ENCODE measurements at regions not wholly inside any gene's neighbourhood (a gene's known extent, or its start where the extent isn't known, plus 50 kb on each side); places are given as distances from the start of the nearest gene placed in this dataset.

DNA sequence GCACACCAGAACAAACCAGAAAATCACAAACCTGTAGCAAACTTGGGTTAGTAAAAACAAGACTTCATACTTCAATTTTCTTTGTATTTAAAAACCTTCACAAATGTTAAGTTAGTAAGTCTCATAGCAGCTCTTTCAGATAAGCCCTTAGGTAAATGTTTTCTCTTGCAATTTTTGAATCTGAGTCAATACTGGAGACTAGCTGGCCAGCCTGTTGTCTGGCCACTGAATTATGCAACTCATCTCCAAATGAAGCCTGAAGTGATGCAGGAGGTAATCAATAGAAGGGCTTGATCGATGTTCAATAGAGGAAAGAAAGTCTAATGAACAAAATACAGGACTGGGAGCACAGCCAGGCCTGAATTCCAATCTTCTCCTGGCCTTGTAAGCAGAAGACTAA is 465.2 kb downstream of the LRIG3 start:
- no peaks in the 10 kb centered on the region for H3K4me1 ChIP-seq (ENCODE audit: control insufficient read depth in 4 of 4, insufficient read depth in 4 of 4, low read length in 3 of 4)
- TF ChIP-seq GABPA (IDR thresholded peaks at IDR 0.05 in 1 of 2, conservative IDR thresholded peaks at IDR 0.05 in 1 of 2) (no peak), TAF1 (conservative IDR thresholded peaks at IDR 0.05) (no peak), FOXA2 (IDR thresholded peaks at IDR 0.05) (no peak), YY1 (IDR thresholded peaks at IDR 0.05) (no peak)
- TF ChIP-seq, protein P1, sequence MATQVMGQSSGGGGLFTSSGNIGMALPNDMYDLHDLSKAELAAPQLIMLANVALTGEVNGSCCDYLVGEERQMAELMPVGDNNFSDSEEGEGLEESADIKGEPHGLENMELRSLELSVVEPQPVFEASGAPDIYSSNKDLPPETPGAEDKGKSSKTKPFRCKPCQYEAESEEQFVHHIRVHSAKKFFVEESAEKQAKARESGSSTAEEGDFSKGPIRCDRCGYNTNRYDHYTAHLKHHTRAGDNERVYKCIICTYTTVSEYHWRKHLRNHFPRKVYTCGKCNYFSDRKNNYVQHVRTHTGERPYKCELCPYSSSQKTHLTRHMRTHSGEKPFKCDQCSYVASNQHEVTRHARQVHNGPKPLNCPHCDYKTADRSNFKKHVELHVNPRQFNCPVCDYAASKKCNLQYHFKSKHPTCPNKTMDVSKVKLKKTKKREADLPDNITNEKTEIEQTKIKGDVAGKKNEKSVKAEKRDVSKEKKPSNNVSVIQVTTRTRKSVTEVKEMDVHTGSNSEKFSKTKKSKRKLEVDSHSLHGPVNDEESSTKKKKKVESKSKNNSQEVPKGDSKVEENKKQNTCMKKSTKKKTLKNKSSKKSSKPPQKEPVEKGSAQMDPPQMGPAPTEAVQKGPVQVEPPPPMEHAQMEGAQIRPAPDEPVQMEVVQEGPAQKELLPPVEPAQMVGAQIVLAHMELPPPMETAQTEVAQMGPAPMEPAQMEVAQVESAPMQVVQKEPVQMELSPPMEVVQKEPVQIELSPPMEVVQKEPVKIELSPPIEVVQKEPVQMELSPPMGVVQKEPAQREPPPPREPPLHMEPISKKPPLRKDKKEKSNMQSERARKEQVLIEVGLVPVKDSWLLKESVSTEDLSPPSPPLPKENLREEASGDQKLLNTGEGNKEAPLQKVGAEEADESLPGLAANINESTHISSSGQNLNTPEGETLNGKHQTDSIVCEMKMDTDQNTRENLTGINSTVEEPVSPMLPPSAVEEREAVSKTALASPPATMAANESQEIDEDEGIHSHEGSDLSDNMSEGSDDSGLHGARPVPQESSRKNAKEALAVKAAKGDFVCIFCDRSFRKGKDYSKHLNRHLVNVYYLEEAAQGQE (IDR thresholded peaks at IDR 0.05) = no peak
- DNase-seq (ENCODE audit: low spot score) = no peak
- H3K27me3 ChIP-seq (ENCODE audit: control insufficient read depth in 4 of 4, insufficient read depth in 4 of 4, low read length in 3 of 4) = no peaks in the 10 kb centered on the region
- no peak overlapping the region for H3K4me3 ChIP-seq (ENCODE audit: low read depth in 1 of 3, low read length in 3 of 3)
- H3K27ac ChIP-seq (ENCODE audit: low read depth in 1 of 2, low read length in 2 of 2) = no peak overlapping the region
- no peaks in the 10 kb centered on the region for H3K36me3 ChIP-seq (ENCODE audit: control insufficient read depth in 4 of 4, insufficient read depth in 3 of 4, low read depth in 1 of 4, low read length in 3 of 4)
- no peak overlapping the region for H3K9ac ChIP-seq (ENCODE audit: low read depth in 1 of 2, low read length in 2 of 2)
- no peaks in the 10 kb centered on the region for H3K9me3 ChIP-seq (ENCODE audit: control insufficient read depth in 4 of 4, low read length in 3 of 4)
- WGBS = 25% methylated on average over 1 of the region's 1 CpG

DNA sequence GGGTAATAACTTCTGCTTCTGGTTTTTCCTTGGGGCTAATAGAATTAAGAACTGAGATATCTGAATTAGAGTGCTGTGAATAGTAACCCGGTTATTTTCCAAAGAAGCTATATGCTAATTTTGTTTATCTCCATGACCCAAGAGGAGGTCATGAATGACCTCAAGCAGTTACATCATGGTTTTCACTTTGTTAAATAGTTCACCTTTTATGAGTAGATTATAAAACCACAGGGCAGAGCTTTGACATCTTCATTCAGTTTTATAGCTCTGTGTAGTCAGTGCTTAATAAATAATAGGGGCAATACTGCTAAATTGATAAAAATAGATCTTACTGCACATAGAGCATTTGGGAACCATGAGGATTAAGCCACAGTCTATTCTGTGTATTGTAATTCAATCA is 462.2 kb downstream of the LRIG3 start:
- Histone ChIP-seq H3K9ac (ENCODE audit: low read depth in 1 of 2, low read length in 2 of 2) (no peak overlapping the region), H3K27ac (ENCODE audit: low read depth in 1 of 2, low read length in 2 of 2) (no peak overlapping the region), H3K4me1 (ENCODE audit: control insufficient read depth in 4 of 4, insufficient read depth in 4 of 4, low read length in 3 of 4) (no peaks in the 10 kb centered on the region), H3K9me3 (ENCODE audit: control insufficient read depth in 4 of 4, low read length in 3 of 4) (no peaks in the 10 kb centered on the region), H3K36me3 (ENCODE audit: control insufficient read depth in 4 of 4, insufficient read depth in 3 of 4, low read depth in 1 of 4, low read length in 3 of 4) (no peaks in the 10 kb centered on the region), H3K4me3 (ENCODE audit: low read depth in 1 of 3, low read length in 3 of 3) (no peak overlapping the region), H3K27me3 (ENCODE audit: control insufficient read depth in 4 of 4, insufficient read depth in 4 of 4, low read length in 3 of 4) (no peaks in the 10 kb centered on the region)
- TF ChIP-seq RXRA (IDR thresholded peaks at IDR 0.05) = no peak
- no peak for TF ChIP-seq YY1 (IDR thresholded peaks at IDR 0.05)
- TF ChIP-seq TAF1 (conservative IDR thresholded peaks at IDR 0.05) = no peak
- TF ChIP-seq FOXA1 (IDR thresholded peaks at IDR 0.05) = no peak
- no peak for TF ChIP-seq JUND (IDR thresholded peaks at IDR 0.05)
- TF ChIP-seq, protein P2, sequence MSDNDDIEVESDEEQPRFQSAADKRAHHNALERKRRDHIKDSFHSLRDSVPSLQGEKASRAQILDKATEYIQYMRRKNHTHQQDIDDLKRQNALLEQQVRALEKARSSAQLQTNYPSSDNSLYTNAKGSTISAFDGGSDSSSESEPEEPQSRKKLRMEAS (IDR thresholded peaks at IDR 0.05) = no peak
- TF ChIP-seq GABPA (IDR thresholded peaks at IDR 0.05 in 1 of 2, conservative IDR thresholded peaks at IDR 0.05 in 1 of 2) = no peak
- TF ChIP-seq, protein P3, sequence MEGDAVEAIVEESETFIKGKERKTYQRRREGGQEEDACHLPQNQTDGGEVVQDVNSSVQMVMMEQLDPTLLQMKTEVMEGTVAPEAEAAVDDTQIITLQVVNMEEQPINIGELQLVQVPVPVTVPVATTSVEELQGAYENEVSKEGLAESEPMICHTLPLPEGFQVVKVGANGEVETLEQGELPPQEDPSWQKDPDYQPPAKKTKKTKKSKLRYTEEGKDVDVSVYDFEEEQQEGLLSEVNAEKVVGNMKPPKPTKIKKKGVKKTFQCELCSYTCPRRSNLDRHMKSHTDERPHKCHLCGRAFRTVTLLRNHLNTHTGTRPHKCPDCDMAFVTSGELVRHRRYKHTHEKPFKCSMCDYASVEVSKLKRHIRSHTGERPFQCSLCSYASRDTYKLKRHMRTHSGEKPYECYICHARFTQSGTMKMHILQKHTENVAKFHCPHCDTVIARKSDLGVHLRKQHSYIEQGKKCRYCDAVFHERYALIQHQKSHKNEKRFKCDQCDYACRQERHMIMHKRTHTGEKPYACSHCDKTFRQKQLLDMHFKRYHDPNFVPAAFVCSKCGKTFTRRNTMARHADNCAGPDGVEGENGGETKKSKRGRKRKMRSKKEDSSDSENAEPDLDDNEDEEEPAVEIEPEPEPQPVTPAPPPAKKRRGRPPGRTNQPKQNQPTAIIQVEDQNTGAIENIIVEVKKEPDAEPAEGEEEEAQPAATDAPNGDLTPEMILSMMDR (IDR thresholded peaks at IDR 0.05; ENCODE audit: low read depth, low read length, missing input control) = no peak
- TF ChIP-seq, protein P4, sequence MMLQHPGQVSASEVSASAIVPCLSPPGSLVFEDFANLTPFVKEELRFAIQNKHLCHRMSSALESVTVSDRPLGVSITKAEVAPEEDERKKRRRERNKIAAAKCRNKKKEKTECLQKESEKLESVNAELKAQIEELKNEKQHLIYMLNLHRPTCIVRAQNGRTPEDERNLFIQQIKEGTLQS (IDR thresholded peaks at IDR 0.05) = no peak
- no peak for TF ChIP-seq SP1 (IDR thresholded peaks at IDR 0.05)
- no peak for TF ChIP-seq ZBTB33 (IDR thresholded peaks at IDR 0.05)
- no peak for TF ChIP-seq RAD21 (IDR thresholded peaks at IDR 0.05)
- no peak for TF ChIP-seq HNF4A (conservative IDR thresholded peaks at IDR 0.05)
- no peak for TF ChIP-seq NR2F2 (IDR thresholded peaks at IDR 0.05)
- TF ChIP-seq, protein P1 (IDR thresholded peaks at IDR 0.05) = no peak
- TF ChIP-seq FOXA2 (IDR thresholded peaks at IDR 0.05) = no peak
- no peak for TF ChIP-seq EGR1 (IDR thresholded peaks at IDR 0.05; ENCODE audit: low read depth in 2 of 2)
- no peak for TF ChIP-seq HNF4G (IDR thresholded peaks at IDR 0.05)
- WGBS = 76% methylated on average over 1 of the region's 1 CpG
- no peak for DNase-seq (ENCODE audit: low spot score)

All from liver (tissue), 8 donors.